ENCODE measurements at regions not wholly inside any gene's neighbourhood (a gene's known extent, or its start where the extent isn't known, plus 50 kb on each side); places are given as distances from the start of the nearest gene placed in this dataset.
"Not testable (repeated sequence)": the region's sequence is repeated elsewhere in the genome, so short reads cannot be mapped to it uniquely, and the experiment has no call there.

DNA sequence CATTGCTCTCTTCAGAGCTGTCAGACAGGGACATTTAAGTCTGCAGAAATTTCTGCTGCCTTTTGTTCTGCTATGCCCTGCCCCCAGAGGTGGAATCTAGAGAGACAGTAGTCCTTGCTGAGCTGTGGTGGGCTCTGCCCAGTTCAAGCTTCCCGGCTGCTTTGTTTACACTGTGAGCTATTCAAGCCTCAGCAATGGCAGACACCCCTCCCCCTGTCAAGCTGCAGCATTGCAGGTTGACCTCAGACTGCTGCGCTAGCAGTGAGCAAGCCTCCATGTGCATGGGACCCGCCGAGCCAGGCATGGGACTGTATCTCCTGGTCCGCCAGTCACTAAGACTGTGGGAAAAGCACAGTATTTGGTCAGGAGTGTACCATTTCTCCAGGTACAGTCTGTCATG lies 53.6 kb upstream of the MAPK10 start:
- H4K20me1 ChIP-seq (replicated peaks; ENCODE audit: control insufficient read depth, insufficient read depth, low read length); H3K9me1 ChIP-seq (ENCODE audit: control insufficient read depth, insufficient read depth, low read length); DNase-seq (ENCODE audit: extremely low read depth in 1 of 4, low spot score in 3 of 4); in situ Hi-C loops (cut with MboI); H2AFZ ChIP-seq (ENCODE audit: low read depth, low read length); BruUV-seq (replicated peaks); FAIRE-seq; H3K9ac ChIP-seq (ENCODE audit: insufficient read depth in 1 of 2, low read depth in 2 of 2, low read length in 2 of 2); POLR2A ChIA-PET; H3K27me3 ChIP-seq (ENCODE audit: control insufficient read depth in 2 of 2, insufficient read depth in 2 of 2, low read length in 2 of 2); H3K79me2 ChIP-seq (ENCODE audit: control insufficient read depth, insufficient read depth, low read length); H3K27ac ChIP-seq (ENCODE audit: extremely low read depth, low read depth, low read length); H3K9me3 ChIP-seq (replicated peaks; ENCODE audit: control insufficient read depth, insufficient read depth, low read depth, low read length); H3K4me2 ChIP-seq (ENCODE audit: insufficient read depth, low read length); intact Hi-C loops (cut with micrococcal nuclease); CTCF ChIA-PET (ENCODE audit: low intra/inter-chr PET ratio); H3K4me3 ChIP-seq; H3K36me3 ChIP-seq (ENCODE audit: control insufficient read depth, insufficient read depth, low read length); ATAC-seq; H3K4me1 ChIP-seq (replicated peaks in 1 of 2; ENCODE audit: control insufficient read depth in 2 of 2, insufficient read depth in 2 of 2, low read length in 2 of 2): not testable (repeated sequence)
- 2% methylated on average over 5 of the region's 5 CpGs for WGBS (ENCODE audit: insufficient coverage, low coverage, missing lambda C conversion rate)

DNA sequence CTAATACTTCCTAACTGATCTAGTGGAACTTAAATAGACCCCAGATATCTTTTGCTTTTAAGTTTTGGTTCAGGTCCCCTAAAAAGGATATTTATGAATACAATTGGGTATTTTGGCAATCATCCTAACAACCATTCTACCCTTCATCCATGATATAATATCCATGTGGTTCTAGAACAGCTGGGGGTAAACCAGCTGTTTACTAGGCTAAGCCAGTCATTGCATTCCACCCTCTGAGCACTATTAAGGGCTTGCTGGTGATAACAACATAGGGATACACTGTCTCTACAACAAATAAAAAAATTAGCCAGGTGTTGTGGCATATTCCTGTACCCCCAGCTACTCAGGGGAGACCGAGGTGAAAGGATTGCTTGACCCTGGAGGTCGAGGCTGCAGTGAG lies 54.8 kb upstream of the MAPK10 start:
- no peaks in the 10 kb centered on the region for H4K20me1 ChIP-seq (replicated peaks; ENCODE audit: control insufficient read depth, insufficient read depth, low read length)
- no peak overlapping the region for H2AFZ ChIP-seq (ENCODE audit: low read depth, low read length)
- H3K4me2 ChIP-seq (ENCODE audit: insufficient read depth, low read length) = no peak overlapping the region
- no TSS peak for BruUV-seq (replicated peaks)
- no peak overlapping the region for H3K27ac ChIP-seq (ENCODE audit: extremely low read depth, low read depth, low read length)
- in situ Hi-C loops (cut with MboI) = no loop called here
- H3K27me3 ChIP-seq (ENCODE audit: control insufficient read depth in 2 of 2, insufficient read depth in 2 of 2, low read length in 2 of 2) = no peaks in the 10 kb centered on the region
- no peak overlapping the region for H3K4me3 ChIP-seq
- WGBS (ENCODE audit: insufficient coverage, low coverage, missing lambda C conversion rate) = 0% methylated on average over 2 of the region's 2 CpGs
- H3K9ac ChIP-seq (ENCODE audit: insufficient read depth in 1 of 2, low read depth in 2 of 2, low read length in 2 of 2) = no peak overlapping the region
- H3K9me3 ChIP-seq (replicated peaks; ENCODE audit: control insufficient read depth, insufficient read depth, low read depth, low read length) = no peaks in the 10 kb centered on the region
- DNase-seq (ENCODE audit: extremely low read depth in 1 of 4, low spot score in 3 of 4) (no peak), FAIRE-seq (no peak), ATAC-seq (no peak)
- no peaks in the 10 kb centered on the region for H3K36me3 ChIP-seq (ENCODE audit: control insufficient read depth, insufficient read depth, low read length)
- no peaks in the 10 kb centered on the region for H3K4me1 ChIP-seq (replicated peaks in 1 of 2; ENCODE audit: control insufficient read depth in 2 of 2, insufficient read depth in 2 of 2, low read length in 2 of 2)
- ChIA-PET CTCF (ENCODE audit: low intra/inter-chr PET ratio) (no interaction called here), POLR2A (no interaction called here)
- H3K9me1 ChIP-seq (ENCODE audit: control insufficient read depth, insufficient read depth, low read length) = no peaks in the 10 kb centered on the region
- H3K79me2 ChIP-seq (ENCODE audit: control insufficient read depth, insufficient read depth, low read length) = no peaks in the 10 kb centered on the region
- intact Hi-C loops (cut with micrococcal nuclease) = no loop called here
- TF ChIP-seq SETDB1 (IDR thresholded peaks at IDR 0.05; ENCODE audit: low read length) (no peak), AFF1 (IDR thresholded peaks at IDR 0.05; ENCODE audit: low read depth in 1 of 2, partially characterized antibody in 2 of 2) (no peak), PTBP1 (IDR thresholded peaks at IDR 0.05; ENCODE audit: low read depth, low read length) (no peak), EZH2 (IDR thresholded peaks at IDR 0.05; ENCODE audit: borderline replicate concordance, low read depth, low read length) (no peak), PCBP1 (IDR thresholded peaks at IDR 0.05; ENCODE audit: low read depth, low read length, poor library complexity, severe bottlenecking) (no peak), ZNF830 (CRISPR knock-in tag; IDR thresholded peaks at IDR 0.05) (no peak), SMAD3 (CRISPR knock-in tag; conservative IDR thresholded peaks at IDR 0.05) (no peak)

All from K562 (cell line).